ENCODE measurements at regions not wholly inside any gene's neighbourhood (a gene's known extent, or its start where the extent isn't known, plus 50 kb on each side); places are given as distances from the start of the nearest gene placed in this dataset.
A peak's percentile ranks its signal among the peaks of the same experiment; 100 is the strongest.

DNA sequence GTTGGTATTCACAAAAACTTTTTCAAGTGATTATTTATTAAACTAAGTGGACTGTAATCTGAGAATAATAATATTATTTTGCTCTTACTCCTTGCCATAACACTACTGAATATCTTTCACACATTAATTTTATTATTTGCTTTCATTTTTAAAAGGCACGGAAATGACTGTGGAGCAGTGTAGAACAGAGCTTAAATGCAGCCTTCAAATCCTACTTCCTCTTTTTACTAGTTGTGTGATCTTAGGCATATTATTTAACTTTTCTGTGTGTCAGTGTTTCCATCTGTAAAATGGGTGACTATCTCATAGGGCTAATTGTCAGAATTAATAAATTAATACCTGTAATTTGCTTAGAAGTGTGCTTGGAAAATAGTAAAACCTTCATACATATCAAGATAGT is 55.5 kb upstream of the SLC8A1 start:
- no peaks in the 10 kb centered on the region for H3K27me3 ChIP-seq (ENCODE audit: insufficient read depth in 3 of 3, low read length in 2 of 3)
- DNase-seq (no peak), ATAC-seq (no peak)
- TF ChIP-seq CTCF (IDR thresholded peaks at IDR 0.05), result no peak
- no peaks in the 10 kb centered on the region for H3K36me3 ChIP-seq (ENCODE audit: insufficient read depth in 1 of 2, low read depth in 1 of 2)
- no peak overlapping the region for H3K4me3 ChIP-seq
- WGBS, 3 donors, result 21 to 70% (median 51%) methylated on average over 1 of the region's 1 CpG
- intact Hi-C loops (cut with DNase I), result no loop called here
- no peaks in the 10 kb centered on the region for H3K9me3 ChIP-seq
- no peak overlapping the region for H3K27ac ChIP-seq
- peaks cover 6% of the 10 kb centered on the region for H3K4me1 ChIP-seq

GRCh38 chr2:40510304-40510703 is 58.4 kb upstream of the SLC8A1 start:
- intact Hi-C loops (cut with DNase I), result no loop called here
- no peaks in the 10 kb centered on the region for H3K9me3 ChIP-seq
- 84 to 88% (median 84%) methylated on average over 3 of the region's 3 CpGs for WGBS, 3 donors
- no peaks in the 10 kb centered on the region for H3K36me3 ChIP-seq (ENCODE audit: insufficient read depth in 1 of 2, low read depth in 1 of 2)
- no peak for TF ChIP-seq CTCF (IDR thresholded peaks at IDR 0.05)
- ATAC-seq, result no peak
- no peak overlapping the region for H3K27ac ChIP-seq
- H3K4me1 ChIP-seq, result peaks cover 6% of the 10 kb centered on the region
- DNase-seq, result no peak
- H3K4me3 ChIP-seq, result no peak overlapping the region
- H3K27me3 ChIP-seq (ENCODE audit: insufficient read depth in 3 of 3, low read length in 2 of 3), result no peaks in the 10 kb centered on the region

- Histone ChIP-seq H3K9me3 (no peaks in the 10 kb centered on the region), H3K27ac (peak overlapping the region; percentile 47), H3K36me3 (ENCODE audit: insufficient read depth in 1 of 2, low read depth in 1 of 2) (no peaks in the 10 kb centered on the region), H3K4me1 (peaks cover 6% of the 10 kb centered on the region), H3K4me3 (peak overlapping the region; percentile 55), H3K27me3 (ENCODE audit: insufficient read depth in 3 of 3, low read length in 2 of 3) (no peaks in the 10 kb centered on the region)
- peak; percentile 34 to 83 (median 41) for ATAC-seq
- peak; percentile 18 to 42 for DNase-seq
- 19 to 29% (median 21%) methylated on average over 9 of the region's 9 CpGs for WGBS, 3 donors
- TF ChIP-seq CTCF (IDR thresholded peaks at IDR 0.05), result no peak
- intact Hi-C loops (cut with DNase I), result no loop called here
These were observed 59.8 kb upstream of the SLC8A1 start for GRCh38 chr2:40511661-40512213.

GRCh38 chr2:40512256-40512655 is 60.4 kb upstream of the SLC8A1 start:
- no peaks in the 10 kb centered on the region for H3K36me3 ChIP-seq (ENCODE audit: insufficient read depth in 1 of 2, low read depth in 1 of 2)
- intact Hi-C loops (cut with DNase I), result no loop called here
- ATAC-seq, result peak in 1 of 4 donors; percentile 33
- H3K27me3 ChIP-seq (ENCODE audit: insufficient read depth in 3 of 3, low read length in 2 of 3), result no peaks in the 10 kb centered on the region
- WGBS, 3 donors, result 54 to 56% (median 56%) methylated on average over 6 of the region's 6 CpGs
- H3K9me3 ChIP-seq, result no peaks in the 10 kb centered on the region
- no peak for DNase-seq
- peak overlapping the region; percentile 55 for H3K4me3 ChIP-seq
- TF ChIP-seq CTCF (IDR thresholded peaks at IDR 0.05), result no peak
- H3K4me1 ChIP-seq, result peaks cover 6% of the 10 kb centered on the region
- peak overlapping the region; percentile 47 for H3K27ac ChIP-seq

- DNase-seq, result no peak
- no peaks in the 10 kb centered on the region for H3K27me3 ChIP-seq (ENCODE audit: insufficient read depth in 3 of 3, low read length in 2 of 3)
- intact Hi-C loops (cut with DNase I), result no loop called here
- H3K36me3 ChIP-seq (ENCODE audit: insufficient read depth in 1 of 2, low read depth in 1 of 2), result no peaks in the 10 kb centered on the region
- no peak for ATAC-seq
- TF ChIP-seq CTCF (IDR thresholded peaks at IDR 0.05), result no peak
- H3K4me3 ChIP-seq, result peak overlapping the region; percentile 55
- no peaks in the 10 kb centered on the region for H3K9me3 ChIP-seq
- H3K4me1 ChIP-seq, result peaks cover 6% of the 10 kb centered on the region
- H3K27ac ChIP-seq, result no peak overlapping the region
- 84 to 87% (median 85%) methylated on average over 2 of the region's 2 CpGs for WGBS, 3 donors
These were observed 61.3 kb upstream of the SLC8A1 start for GRCh38 chr2:40513201-40513600.
